HG03103 (cell line): ENCODE measurements at regions not wholly inside any gene's neighbourhood (a gene's known extent, or its start where the extent isn't known, plus 50 kb on each side); places are given as distances from the start of the nearest gene placed in this dataset.

Source experiments
- ATAC-seq: cut with Tn5 transposase; IDR thresholded peaks from one replicate; pipeline ENCODE4 v1.9.1; 2021; ENCODE audit warnings: low read depth; ENCODE audit not compliant: unreplicated experiment

GRCh38 chrX:97666890-97667289 lies 783.2 kb downstream of the RPA4 start:
- ATAC-seq: no peak

- ATAC-seq: no peak
These were observed 784.4 kb downstream of the RPA4 start for GRCh38 chrX:97668126-97668525.

- ATAC-seq: no peak
These were observed 788.4 kb downstream of the RPA4 start for GRCh38 chrX:97672138-97672537.

- no peak for ATAC-seq
These were observed 788.9 kb downstream of the RPA4 start for GRCh38 chrX:97672608-97673007.

GRCh38 chrX:97673135-97673534 lies 789.4 kb downstream of the RPA4 start:
- no peak for ATAC-seq

- no peak for ATAC-seq
These were observed 799.5 kb downstream of the RPA4 start for GRCh38 chrX:97682991-97683840.

GRCh38 chrX:97685753-97686152 lies 802.0 kb downstream of the RPA4 start:
- ATAC-seq: peak; percentile 56

- ATAC-seq: no peak
These were observed 808.3 kb downstream of the RPA4 start for GRCh38 chrX:97691901-97692455.

- no peak for ATAC-seq
These were observed 808.9 kb downstream of the RPA4 start for GRCh38 chrX:97692575-97692974.

- no peak for ATAC-seq
These were observed 816.8 kb downstream of the RPA4 start for GRCh38 chrX:97700547-97700946.

GRCh38 chrX:97704474-97704873 lies 820.8 kb downstream of the RPA4 start:
- ATAC-seq: no peak

GRCh38 chrX:97704881-97705280 lies 821.2 kb downstream of the RPA4 start:
- ATAC-seq: no peak

- ATAC-seq: no peak
These were observed 822.2 kb downstream of the RPA4 start for GRCh38 chrX:97705936-97706335.

GRCh38 chrX:97714072-97714471 lies 830.4 kb downstream of the RPA4 start:
- ATAC-seq: no peak

- no peak for ATAC-seq
These were observed 844.5 kb downstream of the RPA4 start for GRCh38 chrX:97728215-97728614.

GRCh38 chrX:97740044-97740443 lies 856.3 kb downstream of the RPA4 start:
- ATAC-seq: no peak

GRCh38 chrX:97740886-97741285 lies 857.2 kb downstream of the RPA4 start:
- ATAC-seq: no peak

- no peak for ATAC-seq
These were observed 859.3 kb downstream of the RPA4 start for GRCh38 chrX:97743014-97743413.

- no peak for ATAC-seq
These were observed 863.6 kb downstream of the RPA4 start for GRCh38 chrX:97747346-97747745.

GRCh38 chrX:97751016-97751415 lies 867.3 kb downstream of the RPA4 start:
- ATAC-seq: no peak

- no peak for ATAC-seq
These were observed 868.0 kb downstream of the RPA4 start for GRCh38 chrX:97751735-97752134.

GRCh38 chrX:97756879-97757278 lies 873.2 kb downstream of the RPA4 start:
- ATAC-seq: no peak
